ENCODE measurements at regions not wholly inside any gene's neighbourhood (a gene's known extent, or its start where the extent isn't known, plus 50 kb on each side); places are given as distances from the start of the nearest gene placed in this dataset.
A peak's percentile ranks its signal among the peaks of the same experiment; 100 is the strongest.

DNA sequence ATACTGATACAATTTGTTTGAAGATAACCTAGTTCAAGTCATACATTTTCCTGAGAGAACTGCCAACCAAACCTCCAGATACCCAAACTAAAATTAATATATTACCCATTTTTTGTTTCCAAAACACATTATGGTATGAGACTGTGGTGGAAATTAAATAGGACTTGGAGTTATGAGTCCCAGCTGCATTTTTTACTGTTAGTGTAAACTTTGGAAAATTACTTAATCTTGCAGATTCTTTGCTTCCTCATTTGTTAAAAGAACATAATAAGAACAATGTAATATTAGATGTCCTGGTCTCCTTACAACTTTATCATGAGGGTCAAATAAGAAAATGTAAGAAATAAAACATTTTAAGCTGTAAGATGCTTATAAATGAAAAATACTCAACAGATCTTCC, 98.2 kb upstream of the TRIB2 start:
- DNase-seq (ENCODE audit: low read depth) = no peak
- H3K4me3 ChIP-seq (ENCODE audit: low read depth, low read length) = no peak overlapping the region
- no peak for TF ChIP-seq POLR2A (IDR thresholded peaks at IDR 0.05; ENCODE audit: extremely low read depth, insufficient read length)
- TF ChIP-seq MYC (IDR thresholded peaks at IDR 0.05; ENCODE audit: low read depth, low read length) = no peak
- TF ChIP-seq, protein P1, sequence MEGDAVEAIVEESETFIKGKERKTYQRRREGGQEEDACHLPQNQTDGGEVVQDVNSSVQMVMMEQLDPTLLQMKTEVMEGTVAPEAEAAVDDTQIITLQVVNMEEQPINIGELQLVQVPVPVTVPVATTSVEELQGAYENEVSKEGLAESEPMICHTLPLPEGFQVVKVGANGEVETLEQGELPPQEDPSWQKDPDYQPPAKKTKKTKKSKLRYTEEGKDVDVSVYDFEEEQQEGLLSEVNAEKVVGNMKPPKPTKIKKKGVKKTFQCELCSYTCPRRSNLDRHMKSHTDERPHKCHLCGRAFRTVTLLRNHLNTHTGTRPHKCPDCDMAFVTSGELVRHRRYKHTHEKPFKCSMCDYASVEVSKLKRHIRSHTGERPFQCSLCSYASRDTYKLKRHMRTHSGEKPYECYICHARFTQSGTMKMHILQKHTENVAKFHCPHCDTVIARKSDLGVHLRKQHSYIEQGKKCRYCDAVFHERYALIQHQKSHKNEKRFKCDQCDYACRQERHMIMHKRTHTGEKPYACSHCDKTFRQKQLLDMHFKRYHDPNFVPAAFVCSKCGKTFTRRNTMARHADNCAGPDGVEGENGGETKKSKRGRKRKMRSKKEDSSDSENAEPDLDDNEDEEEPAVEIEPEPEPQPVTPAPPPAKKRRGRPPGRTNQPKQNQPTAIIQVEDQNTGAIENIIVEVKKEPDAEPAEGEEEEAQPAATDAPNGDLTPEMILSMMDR (IDR thresholded peaks at IDR 0.05; ENCODE audit: low read depth, low read length) = no peak
- no peak for TF ChIP-seq MAX (IDR thresholded peaks at IDR 0.05; ENCODE audit: low read depth, low read length)

GRCh38 chr2:12619975-12620374, 96.8 kb upstream of the TRIB2 start:
- no peak overlapping the region for H3K4me3 ChIP-seq (ENCODE audit: low read depth, low read length)
- TF ChIP-seq, protein P1 (IDR thresholded peaks at IDR 0.05; ENCODE audit: low read depth, low read length) = no peak
- TF ChIP-seq POLR2A (IDR thresholded peaks at IDR 0.05; ENCODE audit: extremely low read depth, insufficient read length) (no peak), MAX (IDR thresholded peaks at IDR 0.05; ENCODE audit: low read depth, low read length) (no peak), MYC (IDR thresholded peaks at IDR 0.05; ENCODE audit: low read depth, low read length) (no peak)
- peak; percentile 20 for DNase-seq (ENCODE audit: low read depth)

DNA sequence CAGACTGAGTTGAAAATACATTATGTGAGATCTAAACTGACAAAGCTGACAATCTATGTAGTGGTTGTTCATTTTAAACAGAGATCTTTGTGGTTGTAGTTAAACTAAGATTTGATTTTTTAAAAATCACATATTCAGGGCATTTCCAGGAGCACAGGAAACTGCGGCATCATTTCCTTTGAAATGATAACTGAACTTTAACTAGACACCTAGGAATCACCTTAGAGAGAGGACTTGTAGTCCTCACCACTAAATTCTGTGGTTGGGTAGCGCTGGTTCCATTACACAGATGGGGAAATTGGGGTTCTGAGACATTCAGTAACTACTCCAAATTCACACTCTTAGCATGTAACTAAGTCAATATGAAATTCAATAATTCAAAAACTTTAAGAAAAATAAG, 96.0 kb upstream of the TRIB2 start:
- H3K4me3 ChIP-seq (ENCODE audit: low read depth, low read length) = no peak overlapping the region
- TF ChIP-seq, protein P1 (IDR thresholded peaks at IDR 0.05; ENCODE audit: low read depth, low read length) = no peak
- no peak for TF ChIP-seq POLR2A (IDR thresholded peaks at IDR 0.05; ENCODE audit: extremely low read depth, insufficient read length)
- TF ChIP-seq MAX (IDR thresholded peaks at IDR 0.05; ENCODE audit: low read depth, low read length) = no peak
- no peak for TF ChIP-seq MYC (IDR thresholded peaks at IDR 0.05; ENCODE audit: low read depth, low read length)
- no peak for DNase-seq (ENCODE audit: low read depth)

- TF ChIP-seq, protein P1 (IDR thresholded peaks at IDR 0.05; ENCODE audit: low read depth, low read length) = no peak
- no peak for TF ChIP-seq POLR2A (IDR thresholded peaks at IDR 0.05; ENCODE audit: extremely low read depth, insufficient read length)
- no peak for TF ChIP-seq MAX (IDR thresholded peaks at IDR 0.05; ENCODE audit: low read depth, low read length)
- no peak for TF ChIP-seq MYC (IDR thresholded peaks at IDR 0.05; ENCODE audit: low read depth, low read length)
- no peak overlapping the region for H3K4me3 ChIP-seq (ENCODE audit: low read depth, low read length)
- DNase-seq (ENCODE audit: low read depth) = no peak
These were observed 93.7 kb upstream of the TRIB2 start for GRCh38 chr2:12623051-12623450.

DNA sequence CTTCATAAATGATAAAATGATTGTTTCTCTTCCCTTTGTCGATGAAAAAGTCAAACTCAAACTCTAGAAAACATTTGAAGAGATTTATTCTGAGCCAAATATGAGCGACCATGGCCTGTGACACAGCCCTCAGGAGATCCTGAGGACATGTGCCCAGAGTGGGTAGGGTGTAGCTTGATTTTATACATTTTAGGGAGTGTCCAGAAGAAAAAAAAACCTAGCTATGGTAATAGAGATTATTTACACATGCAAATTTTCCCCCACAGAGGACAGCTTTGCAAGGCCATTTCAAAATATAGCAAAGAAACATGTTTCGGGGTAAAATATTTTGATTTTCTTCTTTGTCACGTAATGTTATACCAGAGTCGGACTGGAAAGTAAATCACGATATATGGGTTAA, 92.4 kb upstream of the TRIB2 start:
- DNase-seq (ENCODE audit: low read depth) = no peak
- H3K4me3 ChIP-seq (ENCODE audit: low read depth, low read length) = no peak overlapping the region

More for the DNA sequence above, 92.4 kb upstream of the TRIB2 start:
- no peak for TF ChIP-seq MYC (IDR thresholded peaks at IDR 0.05; ENCODE audit: low read depth, low read length)
- no peak for TF ChIP-seq POLR2A (IDR thresholded peaks at IDR 0.05; ENCODE audit: extremely low read depth, insufficient read length)
- no peak for TF ChIP-seq MAX (IDR thresholded peaks at IDR 0.05; ENCODE audit: low read depth, low read length)
- TF ChIP-seq, protein P1 (IDR thresholded peaks at IDR 0.05; ENCODE audit: low read depth, low read length) = no peak
